Limb (tissue), 2 donors: ENCODE measurements at regions not wholly inside any gene's neighbourhood (a gene's known extent, or its start where the extent isn't known, plus 50 kb on each side); places are given as distances from the start of the nearest gene placed in this dataset.

Source experiments
- DNase-seq, 2 donors: peaks; one replicate each; pipeline ENCODE4 v3.0.0-alpha.2; 2016; ENCODE audit errors: extremely low spot score in 2 of 2

- DNase-seq = no peak
Observed at GRCh38 chr1:216890871-216891270, 167.6 kb upstream of the ESRRG start.

- no peak for DNase-seq
Observed at GRCh38 chr1:216888731-216889130, 165.5 kb upstream of the ESRRG start.

- DNase-seq = no peak
Observed at GRCh38 chr1:216887032-216887431, 163.8 kb upstream of the ESRRG start.

GRCh38 chr1:216884614-216885229, 161.5 kb upstream of the ESRRG start:
- DNase-seq = no peak

- DNase-seq = no peak
Observed at GRCh38 chr1:216883518-216883917, 160.3 kb upstream of the ESRRG start.

DNA sequence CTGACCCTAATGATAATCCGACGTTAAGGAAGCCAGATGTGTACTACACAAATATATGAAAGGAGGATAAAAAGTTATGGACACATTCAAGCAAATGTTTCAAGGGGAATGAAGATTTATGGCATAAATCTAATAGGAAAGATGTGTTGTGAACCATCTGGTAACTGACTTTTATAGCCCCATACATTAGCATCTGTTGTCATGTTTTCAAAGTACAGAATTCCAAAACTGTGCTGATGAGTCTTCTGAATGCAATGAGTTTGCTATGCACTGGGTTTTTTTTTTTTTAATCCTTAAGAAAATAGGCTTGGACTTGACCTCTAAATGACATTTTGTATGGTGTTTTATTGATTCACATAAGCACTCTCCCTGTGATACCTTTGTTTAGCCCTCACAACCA, 158.5 kb upstream of the ESRRG start:
- DNase-seq = no peak

DNA sequence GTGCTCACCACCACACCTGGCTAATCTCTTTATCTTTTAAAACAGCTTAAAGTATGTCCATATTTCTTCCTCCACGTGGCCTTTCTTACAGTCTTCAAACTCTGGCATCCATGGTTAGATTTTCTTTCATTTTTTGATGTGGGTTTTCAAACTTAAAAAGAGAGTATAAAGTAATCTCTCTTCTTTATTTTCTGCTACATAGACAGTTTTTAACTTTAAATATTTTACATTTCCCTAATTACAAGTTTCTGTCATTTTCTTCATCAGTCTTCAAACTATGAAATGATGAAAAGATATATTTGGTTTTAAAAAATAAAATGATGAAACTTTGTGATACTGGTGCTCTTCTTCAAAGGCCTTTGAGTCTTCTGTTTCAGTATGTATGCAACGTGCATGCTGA, 143.5 kb upstream of the ESRRG start:
- DNase-seq = no peak

DNA sequence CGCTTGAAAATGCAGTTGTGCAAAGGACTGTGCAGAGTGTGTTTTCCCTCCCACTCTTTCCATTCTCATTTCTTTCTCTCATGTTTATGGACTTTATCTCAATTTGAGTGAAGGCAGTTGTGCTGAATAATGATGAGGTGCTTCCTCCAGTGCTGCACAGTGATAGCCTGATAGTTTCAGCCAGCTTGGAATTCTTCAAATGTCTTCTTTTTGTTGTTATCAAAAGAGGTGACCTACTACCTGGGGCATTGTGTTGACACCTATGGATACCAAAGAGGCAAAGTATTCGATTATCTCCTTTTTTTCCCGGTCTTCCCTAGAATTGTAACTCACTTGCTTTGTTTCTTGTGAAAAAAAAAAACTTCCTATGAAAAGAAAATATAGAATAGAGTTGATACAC, 132.6 kb upstream of the ESRRG start:
- DNase-seq = no peak

GRCh38 chr1:216854836-216855484, 131.7 kb upstream of the ESRRG start:
- DNase-seq = no peak

GRCh38 chr1:216851073-216851472, 127.8 kb upstream of the ESRRG start:
- no peak for DNase-seq

- DNase-seq = no peak
Observed at GRCh38 chr1:216849146-216849545, 125.9 kb upstream of the ESRRG start.

GRCh38 chr1:216847397-216848036, 124.3 kb upstream of the ESRRG start:
- DNase-seq = no peak

- no peak for DNase-seq
Observed at GRCh38 chr1:216846339-216846738, 123.1 kb upstream of the ESRRG start.

DNA sequence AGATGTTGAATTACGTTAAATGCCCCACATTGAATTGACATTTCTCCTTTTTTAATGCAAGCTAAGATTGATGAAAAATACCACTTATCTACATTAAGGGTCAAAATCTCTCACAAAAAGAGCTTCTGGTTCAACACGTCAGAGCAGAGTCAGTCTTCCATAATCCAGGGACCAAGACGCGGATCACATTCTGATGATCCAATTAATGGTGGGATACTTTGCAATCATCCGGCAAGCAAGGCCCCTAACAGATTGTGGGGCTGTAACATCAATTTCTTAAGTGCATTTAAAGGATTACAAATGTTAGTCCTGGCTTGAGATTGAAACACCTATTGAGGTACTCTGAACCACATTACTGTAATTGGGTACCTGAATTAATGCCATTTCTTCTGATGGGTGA, 120.2 kb upstream of the ESRRG start:
- DNase-seq = no peak

DNA sequence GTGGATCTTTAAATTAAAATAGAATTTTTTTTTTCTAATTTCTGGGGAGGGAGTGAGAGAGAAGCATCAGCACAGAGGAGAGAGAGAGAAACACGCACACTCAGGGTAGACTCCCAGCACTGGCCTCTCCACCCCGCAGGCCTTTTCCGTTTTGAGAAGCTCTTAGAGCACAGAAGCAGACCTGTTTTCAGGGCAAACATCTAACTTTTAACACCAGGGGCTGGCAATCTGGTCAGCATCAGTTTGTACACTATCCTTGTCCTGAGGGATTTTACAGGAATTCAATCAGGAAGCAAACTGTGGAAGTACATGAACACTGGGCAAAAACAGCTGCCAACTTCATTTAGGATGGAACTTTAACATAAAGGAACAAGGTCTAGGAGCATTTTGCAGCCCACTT, 117.9 kb upstream of the ESRRG start:
- DNase-seq = no peak

GRCh38 chr1:216836316-216836715, 113.1 kb upstream of the ESRRG start:
- no peak for DNase-seq

GRCh38 chr1:216833509-216833908, 110.3 kb upstream of the ESRRG start:
- no peak for DNase-seq

DNA sequence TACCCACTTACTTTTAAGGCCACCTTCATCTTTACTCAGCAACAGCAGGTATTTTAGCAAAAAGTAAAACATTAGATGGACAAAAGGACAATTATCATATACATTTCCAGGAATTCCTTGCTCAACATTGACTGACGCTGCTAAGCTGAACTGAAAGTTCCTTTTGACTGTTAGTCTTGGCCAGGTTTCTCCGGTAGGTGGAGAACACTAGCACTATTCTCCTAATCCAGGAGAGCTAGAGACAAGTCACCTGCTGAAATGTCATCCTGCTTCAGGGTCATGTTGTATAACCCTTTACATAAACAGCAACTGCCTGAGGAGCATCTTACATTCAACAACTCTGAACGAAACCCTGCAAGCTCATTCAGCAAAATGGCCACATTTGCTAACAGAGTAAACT, 109.0 kb upstream of the ESRRG start:
- DNase-seq = no peak

- DNase-seq = no peak
Observed at GRCh38 chr1:216830424-216831210, 107.4 kb upstream of the ESRRG start.

DNA sequence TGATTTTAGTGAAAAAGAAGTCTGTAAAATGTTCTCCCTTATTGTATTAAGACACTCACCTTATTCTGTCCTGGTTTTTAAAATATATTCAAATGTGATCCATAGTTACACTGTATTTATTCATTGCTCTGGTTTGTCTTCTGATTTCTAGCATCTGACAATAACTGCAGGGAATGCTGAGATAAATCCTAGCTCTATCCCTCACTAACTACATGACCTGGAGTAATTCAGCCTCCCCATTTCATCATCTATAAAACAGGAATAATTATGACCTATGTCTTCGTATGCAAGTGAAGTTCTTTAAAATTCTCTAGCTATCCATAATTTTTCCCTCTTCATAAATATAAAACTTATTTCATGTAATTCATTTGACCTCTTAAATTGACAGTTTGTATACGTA, 104.0 kb upstream of the ESRRG start:
- no peak for DNase-seq

- no peak for DNase-seq
Observed at GRCh38 chr1:216826646-216827045, 103.4 kb upstream of the ESRRG start.

GRCh38 chr1:216826214-216826613, 103.0 kb upstream of the ESRRG start:
- DNase-seq = no peak
